ENCODE measurements at regions not wholly inside any gene's neighbourhood (a gene's known extent, or its start where the extent isn't known, plus 50 kb on each side); places are given as distances from the start of the nearest gene placed in this dataset.

DNA sequence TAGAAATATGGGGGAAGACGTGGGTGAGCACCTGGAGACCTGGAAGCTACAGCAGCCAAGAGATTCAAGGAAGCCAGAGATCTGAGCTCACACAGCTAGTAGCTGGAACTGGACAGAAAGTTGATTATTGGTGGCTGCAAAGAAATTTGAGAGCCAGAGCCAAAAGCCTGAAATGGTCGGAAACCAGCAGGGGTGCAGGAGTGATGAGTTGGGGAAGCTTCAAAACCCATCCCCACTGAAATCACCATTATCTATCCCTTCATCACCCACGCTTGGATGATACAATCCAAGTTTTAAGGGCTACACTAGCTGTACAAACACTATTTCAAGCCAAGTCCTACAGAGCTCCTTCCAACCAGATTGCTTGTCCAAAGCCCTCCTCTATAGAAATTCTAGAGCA is 296.1 kb upstream of the NEBL start:
- TF ChIP-seq SUZ12 (IDR thresholded peaks at IDR 0.05; ENCODE audit: extremely low read depth, insufficient read depth, insufficient read length) (no peak), YY1 (IDR thresholded peaks at IDR 0.05; ENCODE audit: insufficient read depth, insufficient read length) (no peak)

Data from NT2/D1 (cell line).